Fibroblast of the aortic adventitia (primary cell): ENCODE measurements at regions not wholly inside any gene's neighbourhood (a gene's known extent, or its start where the extent isn't known, plus 50 kb on each side); places are given as distances from the start of the nearest gene placed in this dataset.

Experiments
- DNase-seq: peaks from one replicate; pipeline ENCODE4 v3.0.0-alpha.2; 2010; ENCODE audit warnings: low read depth
- H3K4me3 ChIP-seq: 2 replicates; pipeline ENCODE4 v1.5.1; 2011; ENCODE audit warnings: low read depth, mild to moderate bottlenecking, control low read depth, low read length, moderate library complexity
- CTCF ChIP-seq: IDR thresholded peaks from 2 replicates; pipeline ENCODE4 v1.5.1; 2011; ENCODE audit warnings: mild to moderate bottlenecking, low read length, control low read depth, inconsistent platforms; ENCODE audit not compliant: insufficient read depth

GRCh38 chr1:232329103-232329813 is 300.7 kb downstream of the SIPA1L2 start:
- H3K4me3 ChIP-seq, result no peak overlapping the region
- no peak for TF ChIP-seq CTCF
- no peak for DNase-seq

- no peak overlapping the region for H3K4me3 ChIP-seq
- no peak for TF ChIP-seq CTCF
- DNase-seq, result no peak
These were observed 301.3 kb downstream of the SIPA1L2 start for GRCh38 chr1:232328486-232329102.

GRCh38 chr1:232327899-232328298 is 302.0 kb downstream of the SIPA1L2 start:
- no peak for DNase-seq
- TF ChIP-seq CTCF, result no peak
- no peak overlapping the region for H3K4me3 ChIP-seq

GRCh38 chr1:232327269-232327668 is 302.7 kb downstream of the SIPA1L2 start:
- H3K4me3 ChIP-seq, result no peak overlapping the region
- no peak for TF ChIP-seq CTCF
- no peak for DNase-seq

GRCh38 chr1:232322162-232322734 is 307.7 kb downstream of the SIPA1L2 start:
- TF ChIP-seq CTCF, result no peak
- DNase-seq, result no peak
- H3K4me3 ChIP-seq, result no peak overlapping the region

GRCh38 chr1:232319518-232320210 is 310.3 kb downstream of the SIPA1L2 start:
- H3K4me3 ChIP-seq, result no peak overlapping the region
- TF ChIP-seq CTCF, result no peak
- DNase-seq, result no peak
